DMS114 treated with DMSO at 0.1 percent for 48 hours (cell line): ENCODE measurements at regions not wholly inside any gene's neighbourhood (a gene's known extent, or its start where the extent isn't known, plus 50 kb on each side); places are given as distances from the start of the nearest gene placed in this dataset.

ENCODE experiments used
- DNase-seq: peaks from one replicate; lab custom pipeline; 2025; ENCODE audit not compliant: unreplicated experiment; lab: John Stamatoyannopoulos, UW

- no peak for DNase-seq
Measured at GRCh38 chr7:12517451-12517850, 53.1 kb upstream of the SCIN start.

GRCh38 chr7:12518920-12519681 is 51.4 kb upstream of the SCIN start:
- DNase-seq, result no peak

- DNase-seq, result no peak
Measured at GRCh38 chr7:12519682-12520009, 50.9 kb upstream of the SCIN start.
